Brain microvascular endothelial cell (primary cell): ENCODE measurements at regions not wholly inside any gene's neighbourhood (a gene's known extent, or its start where the extent isn't known, plus 50 kb on each side); places are given as distances from the start of the nearest gene placed in this dataset.

ENCODE experiments used
- DNase-seq: peaks from one replicate; pipeline ENCODE4 v3.0.0-alpha.2; 2020
- H3K27ac ChIP-seq: fragments of 250-450 bp; sonication (Bioruptor Pico); 2 replicates; pipeline ENCODE4 v1.5.1; 2020; ENCODE audit warnings: mild to moderate bottlenecking, moderate library complexity
- H3K27me3 ChIP-seq: fragments of 250-450 bp; sonication (Bioruptor Pico); replicated peaks from 2 replicates; pipeline ENCODE4 v1.5.1; 2020; ENCODE audit warnings: mild to moderate bottlenecking
- H3K36me3 ChIP-seq: fragments of 250-450 bp; sonication (Bioruptor Pico); replicated peaks from 2 replicates; pipeline ENCODE4 v1.5.1; 2020; ENCODE audit warnings: mild to moderate bottlenecking
- H3K4me3 ChIP-seq: 2 replicates; pipeline ENCODE4 v1.5.1; 2011; ENCODE audit warnings: low read depth, mild to moderate bottlenecking, control low read depth, low read length, moderate library complexity
- CTCF ChIP-seq: IDR thresholded peaks from 2 replicates; pipeline ENCODE4 v1.5.1; 2011; ENCODE audit warnings: low read depth, mild to moderate bottlenecking, moderate library complexity, low read length, control low read depth, inconsistent platforms; ENCODE audit errors: missing control alignments
- in situ Hi-C: cut with HindIII; loops from 2 replicates; pipeline ENCODE4 v1.10.0; 2017; ENCODE audit warnings: low sequenced_read_pairs, low pct_ligation_motif_present

DNA sequence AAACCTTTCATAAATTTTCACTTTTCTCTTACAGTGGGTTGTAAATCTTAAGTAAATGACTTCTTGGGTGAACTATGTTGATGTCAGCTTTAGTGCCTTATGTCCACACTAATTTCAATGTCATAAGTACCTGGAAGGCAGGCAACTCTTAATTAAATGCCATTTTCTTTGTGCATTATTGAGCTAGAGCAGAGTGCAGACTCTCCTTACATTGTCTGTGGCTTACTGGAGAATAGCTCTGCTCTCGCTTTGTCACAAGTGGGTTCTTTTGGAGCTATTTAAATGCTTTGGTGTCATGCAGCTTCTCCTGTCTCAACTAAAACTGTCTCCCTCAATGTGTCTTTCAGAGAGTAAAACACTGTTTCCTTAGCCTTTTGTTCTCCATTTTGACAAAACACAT lies 411.6 kb downstream of the STIM2 start:
- in situ Hi-C loops = no loop called here
- TF ChIP-seq CTCF = no peak
- Histone ChIP-seq H3K4me3 (no peak overlapping the region), H3K36me3 (no peaks in the 10 kb centered on the region), H3K27ac (no peak overlapping the region), H3K27me3 (no peaks in the 10 kb centered on the region)
- DNase-seq = no peak

DNA sequence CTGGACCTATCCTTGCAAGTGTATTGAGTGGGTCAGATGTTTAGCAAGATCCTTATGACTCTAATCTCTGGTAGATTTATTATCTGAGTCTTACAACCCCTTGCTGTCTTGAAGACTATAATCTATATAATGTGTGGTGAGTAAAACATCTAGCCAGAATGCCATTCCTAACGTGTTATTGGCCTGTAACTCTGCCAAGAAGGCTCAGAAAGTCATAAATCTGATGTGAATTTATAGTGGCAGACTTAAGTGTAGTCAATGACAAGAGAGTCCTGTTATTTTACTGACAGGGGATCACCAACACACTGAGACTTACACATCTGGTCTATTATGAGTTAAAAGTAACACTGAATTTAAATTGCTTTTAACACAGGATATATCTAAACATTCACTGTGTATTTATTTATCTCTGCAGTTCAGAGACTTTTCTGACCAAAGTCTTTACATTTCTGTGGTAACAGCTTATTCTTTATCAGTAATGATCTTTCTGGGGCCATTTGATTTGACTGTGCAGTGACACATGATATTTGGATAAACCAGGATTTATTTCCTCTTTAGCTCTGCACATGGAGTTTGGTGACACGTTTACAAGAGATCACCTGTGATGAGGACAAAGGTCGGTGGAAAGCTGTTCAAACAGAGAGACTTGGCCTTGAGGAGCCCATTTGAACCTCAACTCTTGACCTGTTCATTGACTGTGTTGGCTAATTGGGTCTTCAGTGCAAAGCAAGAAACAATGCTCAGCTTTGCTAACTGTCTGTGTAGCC lies 415.8 kb downstream of the STIM2 start:
- no peaks in the 10 kb centered on the region for H3K36me3 ChIP-seq
- in situ Hi-C loops = no loop called here
- H3K27ac ChIP-seq = no peak overlapping the region
- no peaks in the 10 kb centered on the region for H3K27me3 ChIP-seq
- no peak for DNase-seq
- TF ChIP-seq CTCF = no peak
- H3K4me3 ChIP-seq = no peak overlapping the region

GRCh38 chr4:27278615-27279375 lies 418.2 kb downstream of the STIM2 start:
- no peaks in the 10 kb centered on the region for H3K27me3 ChIP-seq
- no peaks in the 10 kb centered on the region for H3K36me3 ChIP-seq
- peak; percentile 1 for DNase-seq
- no peak overlapping the region for H3K27ac ChIP-seq
- TF ChIP-seq CTCF = no peak
- in situ Hi-C loops = no loop called here
- no peak overlapping the region for H3K4me3 ChIP-seq

GRCh38 chr4:27288496-27288895 lies 427.9 kb downstream of the STIM2 start:
- no peaks in the 10 kb centered on the region for H3K36me3 ChIP-seq
- no peak overlapping the region for H3K4me3 ChIP-seq
- no peak for TF ChIP-seq CTCF
- no peaks in the 10 kb centered on the region for H3K27me3 ChIP-seq
- DNase-seq = no peak
- H3K27ac ChIP-seq = no peak overlapping the region
- in situ Hi-C loops = no loop called here

DNA sequence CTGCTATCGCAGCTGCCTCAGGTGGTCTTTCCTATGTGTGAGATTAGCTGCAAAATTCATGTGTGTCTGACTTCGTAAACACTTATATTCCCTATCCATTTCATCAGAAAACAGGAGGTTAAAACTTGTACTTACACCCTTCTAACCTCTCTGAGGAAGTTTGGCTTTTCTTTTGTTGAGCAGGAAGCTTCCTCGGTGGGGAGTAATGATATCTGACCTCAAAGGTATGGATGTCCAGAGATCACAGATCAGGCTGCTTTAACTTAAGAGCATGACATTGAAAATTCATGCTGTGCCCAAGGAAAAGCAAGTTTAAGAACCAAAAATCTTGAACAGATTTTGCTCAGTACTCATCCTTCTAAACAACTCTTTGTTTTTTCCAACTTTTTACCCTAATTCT lies 429.1 kb downstream of the STIM2 start:
- TF ChIP-seq CTCF = no peak
- in situ Hi-C loops = no loop called here
- no peaks in the 10 kb centered on the region for H3K27me3 ChIP-seq

More for the DNA sequence above, 429.1 kb downstream of the STIM2 start:
- DNase-seq = no peak
- no peak overlapping the region for H3K4me3 ChIP-seq
- no peak overlapping the region for H3K27ac ChIP-seq
- H3K36me3 ChIP-seq = no peaks in the 10 kb centered on the region
